CD14-positive monocyte (primary cell): ENCODE measurements at regions not wholly inside any gene's neighbourhood (a gene's known extent, or its start where the extent isn't known, plus 50 kb on each side); places are given as distances from the start of the nearest gene placed in this dataset.

Experiments used
- DNase-seq, 3 donors: peaks; one replicate each; pipeline ENCODE4 v3.0.0-alpha.2; 2011 to 2022
- H2AFZ ChIP-seq: 2 replicates; pipeline ENCODE4 v1.6.0; 2012; ENCODE audit warnings: mild to moderate bottlenecking, low read depth, low read length, inconsistent platforms; ENCODE audit not compliant: insufficient read depth, poor library complexity, severe bottlenecking
- H3K27ac ChIP-seq, 2 donors: 1 replicate in 1 of 2; 2 replicates in 1 of 2; pipeline ENCODE4 v1.5.1; 2012 to 2013; ENCODE audit warnings: low read length in 2 of 2, control low read depth in 1 of 2, inconsistent platforms in 1 of 2, low read depth in 1 of 2, mild to moderate bottlenecking in 1 of 2
- H3K27me3 ChIP-seq, 2 donors: one replicate each; pipeline versions ENCODE4 v1.6.0 to v1.6.1; 2011 to 2013; ENCODE audit warnings: low read length in 2 of 2; ENCODE audit not compliant: control insufficient read depth in 2 of 2, insufficient read depth in 2 of 2
- H3K36me3 ChIP-seq, 2 donors: replicated peaks in 1 of 2; 1 replicate in 1 of 2; 2 replicates in 1 of 2; pipeline versions ENCODE4 v1.5.1 to v1.6.1; 2012 to 2013; ENCODE audit warnings: low read length in 2 of 2, control low read depth in 1 of 2, inconsistent platforms in 1 of 2, mild to moderate bottlenecking in 1 of 2; ENCODE audit not compliant: insufficient read depth in 2 of 2, control insufficient read depth in 1 of 2
- H3K4me1 ChIP-seq, 2 donors: 1 replicate in 1 of 2; 2 replicates in 1 of 2; pipeline versions ENCODE4 v1.5.1 to v1.6.1; 2012 to 2013; ENCODE audit warnings: low read length in 2 of 2, control low read depth in 1 of 2, inconsistent platforms in 1 of 2, mild to moderate bottlenecking in 1 of 2, moderate library complexity in 1 of 2; ENCODE audit not compliant: insufficient read depth in 2 of 2, control insufficient read depth in 1 of 2
- H3K4me2 ChIP-seq: replicated peaks from 2 replicates; pipeline ENCODE3; 2012; ENCODE audit warnings: low read length, moderate library complexity, mild to moderate bottlenecking; ENCODE audit not compliant: poor library complexity, severe bottlenecking; ENCODE audit errors: extremely low read depth
- H3K4me3 ChIP-seq, 3 experiments: fragments of 200-600 bp in 1 of 3; sonication (generic) in 1 of 3; replicated peaks in 1 of 3; 1 replicate in 2 of 3; 2 replicates in 1 of 3; pipeline ENCODE4 v1.5.1; 2011 to 2013; ENCODE audit warnings: low read length in 3 of 3, mild to moderate bottlenecking in 3 of 3, control low read depth in 2 of 3, low read depth in 2 of 3, inconsistent platforms in 1 of 3, moderate library complexity in 1 of 3
- H3K79me2 ChIP-seq: 2 replicates; pipeline ENCODE4 v1.6.0; 2012; ENCODE audit warnings: mild to moderate bottlenecking, control low read depth, inconsistent platforms, low read length, moderate library complexity; ENCODE audit not compliant: insufficient read depth
- H3K9ac ChIP-seq: 2 replicates; pipeline ENCODE4 v1.6.0; 2017; ENCODE audit warnings: low read length, mild to moderate bottlenecking; ENCODE audit not compliant: insufficient read depth, poor library complexity, severe bottlenecking
- H3K9me3 ChIP-seq, 2 donors: replicated peaks in 1 of 2; 1 replicate in 1 of 2; 2 replicates in 1 of 2; pipeline versions ENCODE4 v1.5.1 to v1.6.1; 2012 to 2013; ENCODE audit warnings: low read length in 2 of 2, control low read depth in 1 of 2; ENCODE audit not compliant: control insufficient read depth in 1 of 2, insufficient read depth in 1 of 2
- H4K20me1 ChIP-seq: 2 replicates; pipeline ENCODE4 v1.6.0; 2012; ENCODE audit warnings: mild to moderate bottlenecking, low read length, control low read depth, moderate library complexity; ENCODE audit not compliant: insufficient read depth
- H3K27ac Mint-ChIP-seq, 7 donors: one replicate each; pipeline ENCODE4 v1.8.0; 2020; ENCODE audit warnings: mild to moderate bottlenecking in 7 of 7, mixed read lengths in 7 of 7, moderate library complexity in 6 of 7, inconsistent platforms in 2 of 7
- H3K27me3 Mint-ChIP-seq, 3 donors: one replicate each; pipeline ENCODE4 v1.8.0; 2021 to 2022; ENCODE audit warnings: low read depth in 3 of 3, mild to moderate bottlenecking in 3 of 3, mixed read lengths in 3 of 3, moderate library complexity in 3 of 3, inconsistent platforms in 1 of 3
- H3K36me3 Mint-ChIP-seq, 2 donors: one replicate each; pipeline ENCODE4 v1.8.0; 2020; ENCODE audit warnings: mixed read lengths in 2 of 2, inconsistent platforms in 1 of 2, mild to moderate bottlenecking in 1 of 2
- H3K4me1 Mint-ChIP-seq: one replicate; pipeline ENCODE4 v1.8.0; 2020; ENCODE audit warnings: mild to moderate bottlenecking, mixed read lengths
- H3K4me3 Mint-ChIP-seq, 2 donors: one replicate each; pipeline ENCODE4 v1.8.0; 2020; ENCODE audit warnings: mild to moderate bottlenecking in 2 of 2, mixed read lengths in 2 of 2, moderate library complexity in 1 of 2
- H3K9me3 Mint-ChIP-seq, 7 donors: one replicate each; pipeline ENCODE4 v1.8.0; 2020 to 2022; ENCODE audit warnings: mixed read lengths in 7 of 7, mild to moderate bottlenecking in 6 of 7, moderate library complexity in 6 of 7, inconsistent platforms in 2 of 7
- WGBS: methylation state at CpG from one replicate; pipeline ENCODE4 v1.1.5; 2013; ENCODE audit warnings: missing lambda C conversion rate; ENCODE audit not compliant: insufficient coverage; 5-methylcytosine and 5-hydroxymethylcytosine counted together
- intact Hi-C, 2 donors: fragments of 100-400 bp; cut with micrococcal nuclease; formaldehyde crosslinking; loops; one replicate each; pipeline versions ENCODE4 v1.15.0 to v1.15.1; 2023
- TF ChIP-seq, protein P1 (sequence below): fragments of 200-600 bp; IDR thresholded peaks from one replicate; pipeline ENCODE4 v1.8.0; 2022; ENCODE audit warnings: antibody characterized with exemption, mild to moderate bottlenecking

DNA sequence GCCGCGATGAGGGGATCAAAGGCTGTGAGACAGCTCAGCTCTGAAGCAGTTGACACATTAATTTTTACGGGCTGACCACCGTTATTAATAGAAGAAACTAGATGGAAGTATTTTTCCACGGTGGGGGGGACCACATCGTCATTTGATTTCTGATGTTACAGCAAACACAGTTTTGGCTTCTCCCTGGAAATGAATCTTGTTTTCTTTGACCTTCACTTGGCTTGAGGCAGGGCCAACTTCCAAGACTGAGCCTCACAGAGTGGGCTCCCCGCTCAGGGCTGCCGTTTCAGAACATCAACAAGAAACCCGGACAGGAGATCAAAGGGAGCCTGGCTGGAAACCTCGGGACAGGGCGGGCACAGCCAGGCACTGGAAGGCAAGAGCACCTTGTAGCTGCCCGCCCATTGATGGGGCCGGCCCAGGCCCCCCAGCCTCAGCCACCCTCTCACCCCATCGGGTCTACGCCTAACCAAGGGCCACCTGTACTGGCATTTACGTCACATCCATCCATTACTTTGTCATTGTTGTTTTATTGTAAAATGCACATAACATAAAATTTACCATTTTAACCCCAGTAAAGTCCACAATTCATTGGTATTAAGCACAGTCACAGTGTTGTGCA lies 124.6 kb downstream of the C16orf95 start:
- no peaks in the 10 kb centered on the region for H3K79me2 ChIP-seq
- TF ChIP-seq, protein P1, sequence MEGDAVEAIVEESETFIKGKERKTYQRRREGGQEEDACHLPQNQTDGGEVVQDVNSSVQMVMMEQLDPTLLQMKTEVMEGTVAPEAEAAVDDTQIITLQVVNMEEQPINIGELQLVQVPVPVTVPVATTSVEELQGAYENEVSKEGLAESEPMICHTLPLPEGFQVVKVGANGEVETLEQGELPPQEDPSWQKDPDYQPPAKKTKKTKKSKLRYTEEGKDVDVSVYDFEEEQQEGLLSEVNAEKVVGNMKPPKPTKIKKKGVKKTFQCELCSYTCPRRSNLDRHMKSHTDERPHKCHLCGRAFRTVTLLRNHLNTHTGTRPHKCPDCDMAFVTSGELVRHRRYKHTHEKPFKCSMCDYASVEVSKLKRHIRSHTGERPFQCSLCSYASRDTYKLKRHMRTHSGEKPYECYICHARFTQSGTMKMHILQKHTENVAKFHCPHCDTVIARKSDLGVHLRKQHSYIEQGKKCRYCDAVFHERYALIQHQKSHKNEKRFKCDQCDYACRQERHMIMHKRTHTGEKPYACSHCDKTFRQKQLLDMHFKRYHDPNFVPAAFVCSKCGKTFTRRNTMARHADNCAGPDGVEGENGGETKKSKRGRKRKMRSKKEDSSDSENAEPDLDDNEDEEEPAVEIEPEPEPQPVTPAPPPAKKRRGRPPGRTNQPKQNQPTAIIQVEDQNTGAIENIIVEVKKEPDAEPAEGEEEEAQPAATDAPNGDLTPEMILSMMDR = no peak
- H3K36me3 ChIP-seq = no peaks in the 10 kb centered on the region
- Mint-ChIP-seq H3K4me3 (no peak overlapping the region), H3K36me3 (no peaks in the 10 kb centered on the region), H3K27ac (no peak overlapping the region), H3K9me3 (peaks cover 3 to 39% (median 15%) of the 10 kb centered on the region in 7 donors), H3K4me1 (no peaks in the 10 kb centered on the region), H3K27me3 (peaks cover 3 to 4% (median 3%) of the 10 kb centered on the region in 3 donors)
- H2AFZ ChIP-seq = no peak overlapping the region
- H3K27ac ChIP-seq = no peak overlapping the region
- 100% methylated on average over 7 of the region's 16 CpGs for WGBS
- DNase-seq = no peak
- intact Hi-C loops = no loop called here
- peaks cover 22 to 32% of the 10 kb centered on the region in 2 donors for H3K9me3 ChIP-seq
- no peaks in the 10 kb centered on the region for H4K20me1 ChIP-seq
- no peaks in the 10 kb centered on the region for H3K4me1 ChIP-seq
- H3K9ac ChIP-seq = no peak overlapping the region
- H3K4me3 ChIP-seq = no peak overlapping the region
- no peak overlapping the region for H3K4me2 ChIP-seq
- no peaks in the 10 kb centered on the region for H3K27me3 ChIP-seq

DNA sequence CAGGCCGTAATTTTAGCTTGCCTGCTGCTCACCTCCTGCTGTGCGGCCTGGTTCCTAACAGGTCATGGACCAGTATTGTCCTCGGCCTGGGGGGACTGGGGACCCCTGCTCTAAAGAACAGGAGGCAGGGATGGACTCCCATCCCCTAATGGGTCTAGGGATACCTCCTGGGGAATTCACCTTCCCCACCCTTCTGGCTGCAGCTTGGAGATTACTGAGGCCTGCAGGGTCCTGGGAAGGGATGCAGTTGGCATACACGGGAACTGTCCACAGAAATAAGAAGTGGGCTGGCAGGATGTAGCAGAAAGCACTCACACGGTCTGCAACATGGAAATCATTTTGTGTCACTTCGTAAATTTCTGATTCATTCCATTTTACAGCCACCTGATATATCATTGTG lies 123.0 kb downstream of the C16orf95 start:
- H3K9me3 ChIP-seq = peaks cover 14 to 18% of the 10 kb centered on the region in 2 donors
- H3K4me3 ChIP-seq = no peak overlapping the region
- no peaks in the 10 kb centered on the region for H3K27me3 ChIP-seq
- TF ChIP-seq, protein P1 = no peak
- no peaks in the 10 kb centered on the region for H3K4me1 ChIP-seq
- no peak overlapping the region for H3K9ac ChIP-seq
- Mint-ChIP-seq H3K27ac (no peak overlapping the region), H3K27me3 (peaks cover 3 to 4% (median 3%) of the 10 kb centered on the region in 3 donors), H3K9me3 (peaks cover 0 to 28% (median 11%) of the 10 kb centered on the region in 7 donors), H3K4me3 (no peak overlapping the region), H3K4me1 (no peaks in the 10 kb centered on the region), H3K36me3 (no peaks in the 10 kb centered on the region)
- no peaks in the 10 kb centered on the region for H3K79me2 ChIP-seq
- no peak for DNase-seq
- H4K20me1 ChIP-seq = no peaks in the 10 kb centered on the region
- H3K36me3 ChIP-seq = no peaks in the 10 kb centered on the region
- no peak overlapping the region for H3K4me2 ChIP-seq
- H2AFZ ChIP-seq = no peak overlapping the region
- intact Hi-C loops = no loop called here
- no peak overlapping the region for H3K27ac ChIP-seq
- 96% methylated on average over 3 of the region's 6 CpGs for WGBS
